SK-N-MC (cell line): ENCODE measurements at regions not wholly inside any gene's neighbourhood (a gene's known extent, or its start where the extent isn't known, plus 50 kb on each side); places are given as distances from the start of the nearest gene placed in this dataset.

Source experiments
- EZH2 ChIP-seq: fragments of 200-600 bp; sonication (generic); IDR thresholded peaks from one replicate; pipeline ENCODE4 v1.6.1; 2017; ENCODE audit warnings: antibody characterized with exemption
- POLR2AphosphoS5 ChIP-seq: IDR thresholded peaks from 2 replicates; pipeline ENCODE4 v1.6.1; 2012; ENCODE audit warnings: mild to moderate bottlenecking, low read depth, low read length, borderline replicate concordance

DNA sequence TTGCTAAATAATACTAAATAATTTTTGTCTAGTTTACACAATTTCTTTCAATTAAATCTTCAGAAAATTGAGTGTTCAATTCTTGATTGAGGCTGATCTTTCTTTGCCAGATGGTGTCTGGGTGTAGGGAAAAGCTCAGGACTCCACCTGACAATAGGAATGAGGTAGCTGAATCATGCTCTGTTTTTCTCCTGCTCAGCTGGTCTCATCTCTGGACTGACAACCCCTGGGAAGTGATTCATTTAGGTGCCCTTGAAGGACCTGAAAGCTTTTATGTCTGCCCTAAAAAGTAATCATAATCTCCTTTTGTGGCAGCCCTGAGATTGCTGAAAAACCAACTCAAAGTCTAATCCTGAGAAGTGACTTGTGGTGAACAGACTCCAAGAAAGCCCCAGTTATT lies 255.4 kb downstream of the ETNK1 start:
- TF ChIP-seq POLR2AphosphoS5 (no peak), EZH2 (no peak)
